Frontal cortex (tissue), 3 donors: ENCODE measurements at regions not wholly inside any gene's neighbourhood (a gene's known extent, or its start where the extent isn't known, plus 50 kb on each side); places are given as distances from the start of the nearest gene placed in this dataset.
A peak's percentile ranks its signal among the peaks of the same experiment; 100 is the strongest.

Experiments
- DNase-seq, 2 donors: peaks; one replicate each; pipeline ENCODE4 v3.0.0; 2012; ENCODE audit warnings: low spot score in 2 of 2
- FAIRE-seq: peaks from 2 replicates; lab custom pipeline; 2012; peaks lifted over from hg19 to GRCh38; lab: Jason Lieb, UNC
- donor health status: control.
- donor health status: control.
- donor health status: control.

GRCh38 chrX:100512471-100512870 is 72.3 kb upstream of the TNMD start:
- DNase-seq (peak; percentile 3 to 7), FAIRE-seq (no peak)

- no peak for FAIRE-seq
- DNase-seq = no peak
Measured at GRCh38 chrX:100494646-100495370, 84.7 kb upstream of the PCDH19 start.

- no peak for DNase-seq
- no peak for FAIRE-seq
Measured at GRCh38 chrX:100491174-100491573, 81.1 kb upstream of the PCDH19 start.

- FAIRE-seq = no peak
Measured at GRCh38 chrX:100487795-100488194, 77.7 kb upstream of the PCDH19 start.

GRCh38 chrX:100484971-100485370 is 74.9 kb upstream of the PCDH19 start:
- FAIRE-seq (no peak), DNase-seq (no peak)

More at GRCh38 chrX:100487795-100488194, 77.7 kb upstream of the PCDH19 start:
- DNase-seq = no peak

- DNase-seq (peak in 1 of 2 donors; percentile 8), FAIRE-seq (no peak)
Measured at GRCh38 chrX:100479329-100479728, 69.3 kb upstream of the PCDH19 start.

GRCh38 chrX:100478714-100479306 is 68.7 kb upstream of the PCDH19 start:
- no peak for FAIRE-seq
- no peak for DNase-seq

GRCh38 chrX:100477958-100478357 is 67.9 kb upstream of the PCDH19 start:
- FAIRE-seq (no peak), DNase-seq (no peak)

- FAIRE-seq (no peak), DNase-seq (no peak)
Measured at GRCh38 chrX:100477467-100477866, 67.4 kb upstream of the PCDH19 start.
